ENCODE measurements at regions not wholly inside any gene's neighbourhood (a gene's known extent, or its start where the extent isn't known, plus 50 kb on each side); places are given as distances from the start of the nearest gene placed in this dataset.

DNA sequence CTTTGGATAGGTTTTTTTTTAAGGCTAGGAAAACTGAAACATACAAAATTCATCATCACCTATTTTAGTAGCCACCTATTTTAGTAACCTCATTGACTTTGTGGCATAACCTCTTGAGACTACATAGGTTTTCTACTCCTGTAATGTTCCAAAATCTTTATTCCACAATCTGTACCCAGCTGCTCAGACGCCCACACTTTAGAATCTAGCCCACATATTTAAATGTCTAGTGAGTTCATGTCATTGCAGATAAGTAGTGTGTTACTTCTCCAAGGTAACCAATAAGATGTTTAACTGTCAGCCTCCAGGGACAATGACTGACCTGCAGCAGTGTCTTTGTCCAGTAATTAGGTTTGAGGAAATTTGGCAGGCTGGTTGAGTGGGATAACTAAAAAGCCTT lies 330.2 kb downstream of the MZT1 start:
- H3K79me2 ChIP-seq (ENCODE audit: insufficient read depth, low read length), result no peaks in the 10 kb centered on the region
- TF ChIP-seq, protein P1, sequence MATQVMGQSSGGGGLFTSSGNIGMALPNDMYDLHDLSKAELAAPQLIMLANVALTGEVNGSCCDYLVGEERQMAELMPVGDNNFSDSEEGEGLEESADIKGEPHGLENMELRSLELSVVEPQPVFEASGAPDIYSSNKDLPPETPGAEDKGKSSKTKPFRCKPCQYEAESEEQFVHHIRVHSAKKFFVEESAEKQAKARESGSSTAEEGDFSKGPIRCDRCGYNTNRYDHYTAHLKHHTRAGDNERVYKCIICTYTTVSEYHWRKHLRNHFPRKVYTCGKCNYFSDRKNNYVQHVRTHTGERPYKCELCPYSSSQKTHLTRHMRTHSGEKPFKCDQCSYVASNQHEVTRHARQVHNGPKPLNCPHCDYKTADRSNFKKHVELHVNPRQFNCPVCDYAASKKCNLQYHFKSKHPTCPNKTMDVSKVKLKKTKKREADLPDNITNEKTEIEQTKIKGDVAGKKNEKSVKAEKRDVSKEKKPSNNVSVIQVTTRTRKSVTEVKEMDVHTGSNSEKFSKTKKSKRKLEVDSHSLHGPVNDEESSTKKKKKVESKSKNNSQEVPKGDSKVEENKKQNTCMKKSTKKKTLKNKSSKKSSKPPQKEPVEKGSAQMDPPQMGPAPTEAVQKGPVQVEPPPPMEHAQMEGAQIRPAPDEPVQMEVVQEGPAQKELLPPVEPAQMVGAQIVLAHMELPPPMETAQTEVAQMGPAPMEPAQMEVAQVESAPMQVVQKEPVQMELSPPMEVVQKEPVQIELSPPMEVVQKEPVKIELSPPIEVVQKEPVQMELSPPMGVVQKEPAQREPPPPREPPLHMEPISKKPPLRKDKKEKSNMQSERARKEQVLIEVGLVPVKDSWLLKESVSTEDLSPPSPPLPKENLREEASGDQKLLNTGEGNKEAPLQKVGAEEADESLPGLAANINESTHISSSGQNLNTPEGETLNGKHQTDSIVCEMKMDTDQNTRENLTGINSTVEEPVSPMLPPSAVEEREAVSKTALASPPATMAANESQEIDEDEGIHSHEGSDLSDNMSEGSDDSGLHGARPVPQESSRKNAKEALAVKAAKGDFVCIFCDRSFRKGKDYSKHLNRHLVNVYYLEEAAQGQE (IDR thresholded peaks at IDR 0.05; ENCODE audit: low read depth), result no peak
- TF ChIP-seq CBX3 (IDR thresholded peaks at IDR 0.05; ENCODE audit: low read depth) (no peak), TCF7L2 (IDR thresholded peaks at IDR 0.05; ENCODE audit: borderline replicate concordance, extremely low read depth, insufficient read depth, insufficient read length) (no peak), RAD21 (IDR thresholded peaks at IDR 0.05; ENCODE audit: low read depth) (no peak), POLR2A (IDR thresholded peaks at IDR 0.05; ENCODE audit: borderline replicate concordance, extremely low read depth, insufficient read depth, insufficient read length) (no peak), SP1 (IDR thresholded peaks at IDR 0.05; ENCODE audit: low read depth) (no peak), CEBPB (IDR thresholded peaks at IDR 0.05; ENCODE audit: low read depth) (no peak), YY1 (IDR thresholded peaks at IDR 0.05; ENCODE audit: extremely low read depth, insufficient replicate concordance, low read depth, low read length) (no peak), JUND (IDR thresholded peaks at IDR 0.05) (no peak), ZFX (IDR thresholded peaks at IDR 0.05) (no peak), SRF (IDR thresholded peaks at IDR 0.05; ENCODE audit: low read depth) (no peak), CTCF (IDR thresholded peaks at IDR 0.05 in 2 of 3, conservative IDR thresholded peaks at IDR 0.05 in 1 of 3; ENCODE audit: borderline replicate concordance in 1 of 3, insufficient read depth in 1 of 3, low read depth in 2 of 3, low read length in 2 of 3) (no peak), ATF3 (IDR thresholded peaks at IDR 0.05) (no peak), ELF1 (IDR thresholded peaks at IDR 0.05; ENCODE audit: borderline replicate concordance, low read depth) (no peak), MAX (IDR thresholded peaks at IDR 0.05) (no peak), SIN3A (IDR thresholded peaks at IDR 0.05; ENCODE audit: low read depth) (no peak), POLR2AphosphoS5 (IDR thresholded peaks at IDR 0.05; ENCODE audit: low read depth, low read length) (no peak)
- no peak overlapping the region for H3K27ac ChIP-seq (ENCODE audit: low read depth, low read length)
- POLR2A ChIA-PET, result no interaction called here
- H3K9me3 ChIP-seq (ENCODE audit: control insufficient read depth in 1 of 2, insufficient read depth in 1 of 2, low read depth in 1 of 2, low read length in 2 of 2), result no peaks in the 10 kb centered on the region
- H3K9me2 ChIP-seq (ENCODE audit: insufficient read depth), result no peaks in the 10 kb centered on the region
- H3K27me3 ChIP-seq (ENCODE audit: insufficient read depth, low read length), result no peaks in the 10 kb centered on the region
- intact Hi-C loops (cut with micrococcal nuclease), result no loop called here
- H3K9ac ChIP-seq (ENCODE audit: low read length), result no peak overlapping the region
- no TSS peak for BruUV-seq (replicated peaks)
- no peak overlapping the region for H3K4me3 ChIP-seq (replicated peaks in 1 of 2; ENCODE audit: low read depth in 1 of 2, low read length in 2 of 2)
- H3K4me2 ChIP-seq (ENCODE audit: low read length), result no peak overlapping the region
- RAD21 ChIA-PET (ENCODE audit: low non-redundant PET in 1 of 2, low total read pairs in 2 of 2, uncharacterized antibody in 2 of 2, unreplicated experiment in 2 of 2), result no interaction called here
- no peak for ATAC-seq
- no peak overlapping the region for H2AFZ ChIP-seq (ENCODE audit: low read depth, low read length, poor library complexity, severe bottlenecking)
- H3K36me3 ChIP-seq (ENCODE audit: control insufficient read depth in 1 of 2, insufficient read depth in 2 of 2, low read length in 2 of 2), result no peaks in the 10 kb centered on the region
- no peaks in the 10 kb centered on the region for H4K20me1 ChIP-seq (ENCODE audit: insufficient read depth)
- CTCF ChIA-PET, result no interaction called here
- H3K4me1 ChIP-seq (ENCODE audit: control insufficient read depth in 1 of 2, insufficient read depth in 2 of 2, low read length in 2 of 2), result no peaks in the 10 kb centered on the region
- no peak for DNase-seq (ENCODE audit: low read depth, low spot score)
